GM13977 (cell line): ENCODE measurements at regions not wholly inside any gene's neighbourhood (a gene's known extent, or its start where the extent isn't known, plus 50 kb on each side); places are given as distances from the start of the nearest gene placed in this dataset.

ENCODE experiments used
- DNase-seq: peaks from one replicate; pipeline ENCODE4 v3.0.0; 2012; ENCODE audit warnings: low spot score
- in situ Hi-C: fragments of 300-500 bp; cut with MboI; formaldehyde crosslinking; loops from one replicate; pipeline ENCODE4 v1.12.0; 2022; ENCODE audit warnings: low sequenced_read_pairs, low pct_unique_long_range_greater_than_20kb, mixed read lengths, inconsistent platforms; ENCODE audit not compliant: unreplicated experiment
- TF ChIP-seq, protein P1 (sequence below): IDR thresholded peaks from 2 replicates; pipeline ENCODE4 v1.5.1; 2012; ENCODE audit warnings: mild to moderate bottlenecking, control low read depth; ENCODE audit not compliant: insufficient read depth; ENCODE audit errors: extremely low read depth, missing control alignments

DNA sequence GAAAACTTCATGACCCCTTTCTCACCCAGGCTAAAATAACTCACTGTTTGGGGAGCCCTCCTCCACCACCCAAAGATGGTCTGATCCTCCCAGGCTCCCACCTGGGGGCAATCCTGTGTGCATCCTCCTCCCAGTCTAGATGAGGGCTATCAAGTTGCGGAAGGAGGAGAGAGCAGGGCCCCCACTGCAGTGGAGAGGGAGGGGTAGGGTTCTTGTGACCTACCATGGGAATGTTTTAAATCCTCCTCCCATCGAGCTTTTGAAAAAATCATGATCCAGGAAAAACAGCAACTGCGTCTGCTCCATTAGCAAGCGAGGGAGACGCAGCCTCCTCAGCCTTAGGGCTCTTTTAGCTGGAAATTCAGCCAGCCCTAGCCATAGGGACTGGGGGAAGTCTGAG is 80.0 kb downstream of the NAV1 start:
- no peak for DNase-seq
- in situ Hi-C loops, result no loop called here
- TF ChIP-seq, protein P1, sequence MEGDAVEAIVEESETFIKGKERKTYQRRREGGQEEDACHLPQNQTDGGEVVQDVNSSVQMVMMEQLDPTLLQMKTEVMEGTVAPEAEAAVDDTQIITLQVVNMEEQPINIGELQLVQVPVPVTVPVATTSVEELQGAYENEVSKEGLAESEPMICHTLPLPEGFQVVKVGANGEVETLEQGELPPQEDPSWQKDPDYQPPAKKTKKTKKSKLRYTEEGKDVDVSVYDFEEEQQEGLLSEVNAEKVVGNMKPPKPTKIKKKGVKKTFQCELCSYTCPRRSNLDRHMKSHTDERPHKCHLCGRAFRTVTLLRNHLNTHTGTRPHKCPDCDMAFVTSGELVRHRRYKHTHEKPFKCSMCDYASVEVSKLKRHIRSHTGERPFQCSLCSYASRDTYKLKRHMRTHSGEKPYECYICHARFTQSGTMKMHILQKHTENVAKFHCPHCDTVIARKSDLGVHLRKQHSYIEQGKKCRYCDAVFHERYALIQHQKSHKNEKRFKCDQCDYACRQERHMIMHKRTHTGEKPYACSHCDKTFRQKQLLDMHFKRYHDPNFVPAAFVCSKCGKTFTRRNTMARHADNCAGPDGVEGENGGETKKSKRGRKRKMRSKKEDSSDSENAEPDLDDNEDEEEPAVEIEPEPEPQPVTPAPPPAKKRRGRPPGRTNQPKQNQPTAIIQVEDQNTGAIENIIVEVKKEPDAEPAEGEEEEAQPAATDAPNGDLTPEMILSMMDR, result no peak

- TF ChIP-seq, protein P1, result no peak
- DNase-seq, result no peak
- in situ Hi-C loops, result no loop called here
Measured at GRCh38 chr1:201619513-201619912, 80.6 kb downstream of the NAV1 start.

DNA sequence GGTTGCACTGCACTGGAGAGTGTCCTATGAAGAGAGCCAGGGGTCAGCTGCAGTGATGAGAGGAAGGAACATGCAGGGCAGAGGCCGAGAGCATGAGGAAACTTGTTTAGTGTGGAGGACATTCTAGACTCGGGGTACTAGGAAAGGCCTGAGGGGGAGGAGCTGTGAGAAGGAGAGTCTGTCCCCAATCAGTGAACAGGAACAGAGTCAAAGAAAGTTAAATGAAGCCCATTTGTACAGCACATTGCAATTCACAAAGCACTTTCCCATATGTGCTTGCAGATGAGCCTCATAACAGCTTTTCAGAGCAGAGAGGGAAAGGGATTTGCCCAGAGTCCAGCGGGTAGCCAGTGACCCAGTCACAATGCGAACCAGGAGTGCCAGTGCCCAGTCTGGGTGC is 83.4 kb downstream of the NAV1 start:
- TF ChIP-seq, protein P1, result no peak
- DNase-seq, result no peak
- in situ Hi-C loops, result no loop called here

DNA sequence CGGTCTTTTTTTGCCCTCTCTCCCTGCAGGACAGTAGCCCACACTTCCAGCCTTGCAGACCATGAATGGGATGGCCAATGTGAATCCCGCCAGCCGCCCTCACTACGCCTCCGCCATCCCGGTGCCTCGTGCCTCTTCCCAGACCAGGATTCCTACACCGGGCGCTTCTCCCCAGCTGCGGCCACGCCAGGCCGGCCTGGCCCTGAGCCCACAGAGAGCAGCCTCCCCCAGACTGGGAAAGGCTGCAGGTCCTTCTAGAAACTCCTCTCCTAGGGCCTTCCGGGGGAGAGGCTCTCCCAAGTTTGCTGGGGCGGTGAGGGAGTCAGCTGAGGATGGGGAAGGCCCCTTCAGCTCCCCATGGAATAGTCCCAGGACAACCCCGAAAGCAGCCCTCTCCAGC is 83.9 kb downstream of the NAV1 start:
- no peak for DNase-seq
- in situ Hi-C loops, result no loop called here
- TF ChIP-seq, protein P1, result no peak

DNA sequence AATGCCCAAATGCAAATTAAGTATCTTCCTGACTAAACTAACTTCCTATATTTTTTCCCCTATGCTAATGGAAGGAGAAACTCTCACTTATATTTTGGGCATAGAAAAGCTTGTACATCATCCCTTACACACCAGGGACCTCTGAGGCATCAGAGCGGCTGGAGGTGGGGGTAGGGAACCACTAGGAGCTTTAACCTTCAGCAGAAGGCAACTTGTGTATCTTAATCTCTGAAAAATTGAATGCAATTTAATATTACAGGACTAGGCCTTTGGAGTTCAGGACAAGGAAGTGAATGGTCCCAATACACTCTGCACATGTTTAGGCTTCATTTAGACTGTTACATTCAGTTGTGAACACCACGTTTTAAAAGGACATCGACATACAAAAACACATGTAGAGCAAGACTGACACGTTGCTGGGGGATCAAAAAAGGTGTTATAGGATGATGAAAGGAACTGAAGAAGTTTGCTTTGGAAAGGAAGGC is 85.9 kb downstream of the NAV1 start:
- TF ChIP-seq, protein P1, result no peak
- in situ Hi-C loops, result no loop called here
- no peak for DNase-seq

GRCh38 chr1:201625226-201625761 is 86.4 kb downstream of the NAV1 start:
- in situ Hi-C loops, result no loop called here
- DNase-seq, result no peak
- TF ChIP-seq, protein P1, result no peak

DNA sequence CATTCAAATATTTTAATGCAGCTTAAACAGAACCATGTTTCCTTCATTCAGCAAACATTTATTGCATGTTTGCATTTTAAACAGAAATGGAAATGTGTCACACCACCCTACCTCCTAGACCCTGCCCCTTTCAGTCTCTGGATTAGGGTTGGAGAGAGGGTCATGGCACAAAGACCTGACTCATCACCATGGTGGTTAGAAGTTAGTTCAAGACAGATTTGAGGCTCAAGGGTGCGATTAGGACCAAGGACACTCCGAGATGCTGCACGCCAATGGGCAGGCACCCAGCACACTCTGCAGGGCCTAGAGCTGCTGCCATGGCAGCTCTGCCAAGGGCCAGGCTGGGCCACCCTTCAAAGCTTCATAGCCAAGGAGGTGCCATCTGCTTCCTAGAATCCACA is 86.9 kb downstream of the NAV1 start:
- in situ Hi-C loops, result no loop called here
- DNase-seq, result no peak
- TF ChIP-seq, protein P1, result no peak
